ENCODE measurements at regions not wholly inside any gene's neighbourhood (a gene's known extent, or its start where the extent isn't known, plus 50 kb on each side); places are given as distances from the start of the nearest gene placed in this dataset.
"Not testable (repeated sequence)": the region's sequence is repeated elsewhere in the genome, so short reads cannot be mapped to it uniquely, and the experiment has no call there.

GRCh38 chr1:172727956-172728603 is 69.2 kb downstream of the FASLG start:
- Histone ChIP-seq H3K27ac (ENCODE audit: low read depth in 2 of 2, low read length in 2 of 2) (no peak overlapping the region), H3K4me3 (ENCODE audit: low read length in 2 of 2) (no peak overlapping the region), H3K4me1 (ENCODE audit: control insufficient read depth in 2 of 2, insufficient read depth in 2 of 2, low read length in 2 of 2) (no peaks in the 10 kb centered on the region), H3K9me3 (ENCODE audit: control insufficient read depth in 2 of 2, low read length in 2 of 2) (no peaks in the 10 kb centered on the region), H3K36me3 (ENCODE audit: control insufficient read depth in 2 of 2, insufficient read depth in 2 of 2, low read length in 2 of 2) (no peaks in the 10 kb centered on the region), H3K9ac (ENCODE audit: low read depth in 1 of 2, low read length in 2 of 2) (no peak overlapping the region), H3K27me3 (ENCODE audit: control insufficient read depth in 2 of 2, insufficient read depth in 2 of 2, low read length in 2 of 2) (no peaks in the 10 kb centered on the region)

DNA sequence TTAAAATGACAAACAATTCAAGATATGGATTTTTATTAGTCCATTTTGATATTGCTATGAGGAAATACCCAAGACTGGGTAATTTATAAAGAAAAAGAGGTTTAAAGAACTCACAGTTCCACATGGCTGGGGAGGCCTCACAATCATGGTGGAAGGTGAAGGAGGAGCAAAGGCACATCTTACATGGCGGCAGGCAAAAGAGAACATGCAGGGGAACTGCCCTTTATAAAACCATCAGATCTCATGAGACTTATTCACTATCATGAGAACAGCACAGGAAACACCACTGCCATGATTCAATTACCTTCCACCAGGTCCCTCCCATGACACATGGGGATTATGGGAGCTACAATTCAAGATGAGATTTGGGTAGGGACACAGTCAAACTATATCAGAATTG is 69.8 kb downstream of the FASLG start:
- not testable (repeated sequence) for H3K4me1 ChIP-seq (ENCODE audit: control insufficient read depth in 2 of 2, insufficient read depth in 2 of 2, low read length in 2 of 2); H3K4me3 ChIP-seq (ENCODE audit: low read length in 2 of 2); H3K9me3 ChIP-seq (ENCODE audit: control insufficient read depth in 2 of 2, low read length in 2 of 2); H3K36me3 ChIP-seq (ENCODE audit: control insufficient read depth in 2 of 2, insufficient read depth in 2 of 2, low read length in 2 of 2); H3K27me3 ChIP-seq (ENCODE audit: control insufficient read depth in 2 of 2, insufficient read depth in 2 of 2, low read length in 2 of 2); H3K9ac ChIP-seq (ENCODE audit: low read depth in 1 of 2, low read length in 2 of 2); H3K27ac ChIP-seq (ENCODE audit: low read depth in 2 of 2, low read length in 2 of 2)

GRCh38 chr1:172732427-172732826 is 73.5 kb downstream of the FASLG start:
- no peaks in the 10 kb centered on the region for H3K36me3 ChIP-seq (ENCODE audit: control insufficient read depth in 2 of 2, insufficient read depth in 2 of 2, low read length in 2 of 2)
- no peak overlapping the region for H3K27ac ChIP-seq (ENCODE audit: low read depth in 2 of 2, low read length in 2 of 2)
- no peaks in the 10 kb centered on the region for H3K9me3 ChIP-seq (ENCODE audit: control insufficient read depth in 2 of 2, low read length in 2 of 2)
- no peak overlapping the region for H3K4me3 ChIP-seq (ENCODE audit: low read length in 2 of 2)
- no peak overlapping the region for H3K9ac ChIP-seq (ENCODE audit: low read depth in 1 of 2, low read length in 2 of 2)
- no peaks in the 10 kb centered on the region for H3K4me1 ChIP-seq (ENCODE audit: control insufficient read depth in 2 of 2, insufficient read depth in 2 of 2, low read length in 2 of 2)
- H3K27me3 ChIP-seq (ENCODE audit: control insufficient read depth in 2 of 2, insufficient read depth in 2 of 2, low read length in 2 of 2), result no peaks in the 10 kb centered on the region

- no peak overlapping the region for H3K4me3 ChIP-seq (ENCODE audit: low read length in 2 of 2)
- H3K4me1 ChIP-seq (ENCODE audit: control insufficient read depth in 2 of 2, insufficient read depth in 2 of 2, low read length in 2 of 2), result no peaks in the 10 kb centered on the region
- no peak overlapping the region for H3K9ac ChIP-seq (ENCODE audit: low read depth in 1 of 2, low read length in 2 of 2)
- no peaks in the 10 kb centered on the region for H3K27me3 ChIP-seq (ENCODE audit: control insufficient read depth in 2 of 2, insufficient read depth in 2 of 2, low read length in 2 of 2)
- H3K9me3 ChIP-seq (ENCODE audit: control insufficient read depth in 2 of 2, low read length in 2 of 2), result no peaks in the 10 kb centered on the region
- H3K36me3 ChIP-seq (ENCODE audit: control insufficient read depth in 2 of 2, insufficient read depth in 2 of 2, low read length in 2 of 2), result no peaks in the 10 kb centered on the region
- no peak overlapping the region for H3K27ac ChIP-seq (ENCODE audit: low read depth in 2 of 2, low read length in 2 of 2)
Measured at GRCh38 chr1:172733815-172734214, 74.9 kb downstream of the FASLG start.

- H3K4me1 ChIP-seq (ENCODE audit: control insufficient read depth in 2 of 2, insufficient read depth in 2 of 2, low read length in 2 of 2), result no peaks in the 10 kb centered on the region
- H3K9ac ChIP-seq (ENCODE audit: low read depth in 1 of 2, low read length in 2 of 2), result no peak overlapping the region
- no peaks in the 10 kb centered on the region for H3K36me3 ChIP-seq (ENCODE audit: control insufficient read depth in 2 of 2, insufficient read depth in 2 of 2, low read length in 2 of 2)
- H3K9me3 ChIP-seq (ENCODE audit: control insufficient read depth in 2 of 2, low read length in 2 of 2), result no peaks in the 10 kb centered on the region
- H3K27ac ChIP-seq (ENCODE audit: low read depth in 2 of 2, low read length in 2 of 2), result no peak overlapping the region
- no peak overlapping the region for H3K4me3 ChIP-seq (ENCODE audit: low read length in 2 of 2)
- H3K27me3 ChIP-seq (ENCODE audit: control insufficient read depth in 2 of 2, insufficient read depth in 2 of 2, low read length in 2 of 2), result no peaks in the 10 kb centered on the region
Measured at GRCh38 chr1:172738389-172738788, 79.5 kb downstream of the FASLG start.

DNA sequence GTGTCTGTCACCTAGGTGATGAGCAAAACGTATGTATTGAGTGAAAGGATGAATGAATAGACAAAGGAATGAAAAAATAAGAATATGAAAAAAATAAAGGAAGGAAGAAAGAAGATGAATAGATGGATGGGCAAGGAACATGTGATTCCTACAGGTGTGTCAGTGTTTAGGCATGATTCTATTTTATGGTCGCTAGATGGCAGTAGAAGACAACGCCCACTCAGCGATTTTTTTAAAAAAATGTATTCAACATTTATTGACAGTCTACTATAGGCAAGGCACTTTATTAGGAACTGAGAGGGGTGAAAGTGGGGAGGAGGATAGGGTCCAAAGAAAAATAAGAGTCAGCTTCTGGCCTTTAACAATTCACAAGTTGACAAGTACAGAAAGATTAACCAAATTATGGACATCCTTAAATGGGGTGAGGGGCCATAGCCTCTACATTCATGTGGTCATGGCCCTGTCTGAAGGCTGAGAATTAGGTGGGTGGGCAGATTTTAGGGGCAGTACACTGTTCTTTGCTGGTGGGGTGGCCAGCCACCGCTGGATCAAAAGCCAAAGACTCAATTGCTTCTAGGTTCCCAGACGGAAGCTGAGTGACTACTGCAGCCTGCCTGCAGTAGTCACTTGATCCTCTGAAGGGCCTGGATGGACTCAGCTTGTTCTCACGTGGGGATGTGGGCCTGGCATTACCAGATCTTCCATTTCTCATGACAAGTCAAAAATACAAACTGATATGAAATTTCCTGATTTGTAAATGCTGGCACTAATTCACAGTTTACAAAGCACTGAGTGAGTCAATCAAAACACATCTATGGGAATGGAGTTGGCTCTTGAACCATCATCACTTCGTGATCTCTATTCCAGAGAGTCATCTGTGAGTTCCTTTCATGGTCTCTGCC is 83.9 kb downstream of the FASLG start:
- H3K36me3 ChIP-seq (ENCODE audit: control insufficient read depth in 2 of 2, insufficient read depth in 2 of 2, low read length in 2 of 2), result no peaks in the 10 kb centered on the region
- H3K9ac ChIP-seq (ENCODE audit: low read depth in 1 of 2, low read length in 2 of 2), result no peak overlapping the region
- no peaks in the 10 kb centered on the region for H3K9me3 ChIP-seq (ENCODE audit: control insufficient read depth in 2 of 2, low read length in 2 of 2)
- peaks cover 8% of the 10 kb centered on the region in 2 donors for H3K4me1 ChIP-seq (ENCODE audit: control insufficient read depth in 2 of 2, insufficient read depth in 2 of 2, low read length in 2 of 2)
- H3K27me3 ChIP-seq (ENCODE audit: control insufficient read depth in 2 of 2, insufficient read depth in 2 of 2, low read length in 2 of 2), result no peaks in the 10 kb centered on the region
- no peak overlapping the region for H3K27ac ChIP-seq (ENCODE audit: low read depth in 2 of 2, low read length in 2 of 2)
- no peak overlapping the region for H3K4me3 ChIP-seq (ENCODE audit: low read length in 2 of 2)

DNA sequence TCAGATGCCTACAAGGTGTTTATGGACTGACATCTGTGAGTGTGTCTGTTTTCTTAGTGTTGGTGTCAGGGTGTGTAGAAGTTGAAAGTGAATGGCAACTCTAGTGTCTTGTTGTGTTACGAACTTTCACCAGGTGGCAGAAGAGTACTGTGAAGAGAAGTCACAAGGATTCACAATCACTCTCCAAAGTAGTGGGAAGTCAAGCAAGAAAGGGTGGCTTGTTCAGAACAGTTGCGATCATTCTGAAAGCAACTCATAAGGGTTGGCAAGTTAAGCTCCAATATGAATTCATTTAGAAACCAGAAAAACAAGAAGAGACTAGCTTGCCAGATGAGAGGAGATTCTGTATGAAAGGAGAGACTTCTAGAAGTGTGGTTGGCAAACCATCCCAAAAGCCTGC is 86.1 kb downstream of the FASLG start:
- Histone ChIP-seq H3K27ac (ENCODE audit: low read depth in 2 of 2, low read length in 2 of 2) (no peak overlapping the region), H3K27me3 (ENCODE audit: control insufficient read depth in 2 of 2, insufficient read depth in 2 of 2, low read length in 2 of 2) (no peaks in the 10 kb centered on the region), H3K9me3 (ENCODE audit: control insufficient read depth in 2 of 2, low read length in 2 of 2) (no peaks in the 10 kb centered on the region), H3K4me1 (ENCODE audit: control insufficient read depth in 2 of 2, insufficient read depth in 2 of 2, low read length in 2 of 2) (peaks cover 8% of the 10 kb centered on the region in 2 donors), H3K9ac (ENCODE audit: low read depth in 1 of 2, low read length in 2 of 2) (no peak overlapping the region), H3K36me3 (ENCODE audit: control insufficient read depth in 2 of 2, insufficient read depth in 2 of 2, low read length in 2 of 2) (no peaks in the 10 kb centered on the region), H3K4me3 (ENCODE audit: low read length in 2 of 2) (no peak overlapping the region)

GRCh38 chr1:172746091-172746949 is 87.4 kb downstream of the FASLG start:
- Histone ChIP-seq H3K9ac (ENCODE audit: low read depth in 1 of 2, low read length in 2 of 2) (no peak overlapping the region), H3K9me3 (ENCODE audit: control insufficient read depth in 2 of 2, low read length in 2 of 2) (no peaks in the 10 kb centered on the region), H3K27me3 (ENCODE audit: control insufficient read depth in 2 of 2, insufficient read depth in 2 of 2, low read length in 2 of 2) (no peaks in the 10 kb centered on the region), H3K27ac (ENCODE audit: low read depth in 2 of 2, low read length in 2 of 2) (peak overlapping the region; percentile 5 to 62), H3K4me3 (ENCODE audit: low read length in 2 of 2) (no peak overlapping the region), H3K4me1 (ENCODE audit: control insufficient read depth in 2 of 2, insufficient read depth in 2 of 2, low read length in 2 of 2) (peaks cover 8% of the 10 kb centered on the region in 2 donors), H3K36me3 (ENCODE audit: control insufficient read depth in 2 of 2, insufficient read depth in 2 of 2, low read length in 2 of 2) (no peaks in the 10 kb centered on the region)

DNA sequence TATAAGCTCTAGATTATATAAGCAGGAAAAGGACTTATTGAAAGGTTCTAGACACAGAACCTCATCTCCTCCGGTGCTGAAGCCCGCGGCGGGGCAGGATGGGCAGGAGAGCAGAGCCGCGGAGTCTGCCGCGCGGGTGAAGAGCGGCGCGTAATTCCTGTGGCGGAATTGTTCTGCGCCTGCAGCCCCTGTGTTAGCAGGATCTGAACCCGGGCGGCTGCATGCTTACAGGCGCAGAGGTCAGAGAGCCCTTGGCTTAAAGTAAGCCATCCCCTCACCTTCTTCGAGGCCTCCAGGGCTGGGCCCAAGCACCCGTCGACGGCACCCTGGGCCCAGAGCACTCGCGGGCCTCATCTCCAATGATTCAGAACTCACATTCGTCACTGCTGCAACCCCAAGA is 89.3 kb downstream of the FASLG start:
- H3K4me3 ChIP-seq (ENCODE audit: low read length in 2 of 2), result no peak overlapping the region
- H3K27me3 ChIP-seq (ENCODE audit: control insufficient read depth in 2 of 2, insufficient read depth in 2 of 2, low read length in 2 of 2), result no peaks in the 10 kb centered on the region

GRCh38 chr1:172751683-172752082 is 92.8 kb downstream of the FASLG start:
- no peaks in the 10 kb centered on the region for H3K27me3 ChIP-seq (ENCODE audit: control insufficient read depth in 2 of 2, insufficient read depth in 2 of 2, low read length in 2 of 2)
- no peak overlapping the region for H3K27ac ChIP-seq (ENCODE audit: low read depth in 2 of 2, low read length in 2 of 2)
- H3K4me1 ChIP-seq (ENCODE audit: control insufficient read depth in 2 of 2, insufficient read depth in 2 of 2, low read length in 2 of 2), result no peaks in the 10 kb centered on the region
- H3K36me3 ChIP-seq (ENCODE audit: control insufficient read depth in 2 of 2, insufficient read depth in 2 of 2, low read length in 2 of 2), result no peaks in the 10 kb centered on the region
- H3K9ac ChIP-seq (ENCODE audit: low read depth in 1 of 2, low read length in 2 of 2), result no peak overlapping the region
- H3K9me3 ChIP-seq (ENCODE audit: control insufficient read depth in 2 of 2, low read length in 2 of 2), result no peaks in the 10 kb centered on the region
- H3K4me3 ChIP-seq (ENCODE audit: low read length in 2 of 2), result no peak overlapping the region

More for the DNA sequence above, 89.3 kb downstream of the FASLG start:
- Histone ChIP-seq H3K27ac (ENCODE audit: low read depth in 2 of 2, low read length in 2 of 2) (no peak overlapping the region), H3K36me3 (ENCODE audit: control insufficient read depth in 2 of 2, insufficient read depth in 2 of 2, low read length in 2 of 2) (no peaks in the 10 kb centered on the region), H3K9me3 (ENCODE audit: control insufficient read depth in 2 of 2, low read length in 2 of 2) (no peaks in the 10 kb centered on the region), H3K9ac (ENCODE audit: low read depth in 1 of 2, low read length in 2 of 2) (no peak overlapping the region), H3K4me1 (ENCODE audit: control insufficient read depth in 2 of 2, insufficient read depth in 2 of 2, low read length in 2 of 2) (peaks cover 8% of the 10 kb centered on the region in 2 donors)

All from mucosa of rectum (tissue), 2 donors.